IMR-90 (cell line): ENCODE measurements at regions not wholly inside any gene's neighbourhood (a gene's known extent, or its start where the extent isn't known, plus 50 kb on each side); places are given as distances from the start of the nearest gene placed in this dataset.

ENCODE experiments used
- ATAC-seq: fragments of 200-7000 bp; cut with Tn5 transposase; 2 replicates; pipeline ENCODE4 v1.9.1; 2020; ENCODE audit warnings: low read depth, mild to moderate bottlenecking, moderate library complexity
- BruUV-seq: library from RNA; stranded (reverse); fragments of 400-500 nt; replicated peaks from 2 replicates; lab custom pipeline; 2021; lab: Mats Ljungman, UMichigan
- CTCF ChIA-PET: fragments of 300-600 bp; formaldehyde crosslinking; extraction: SDS; loops from one replicate; lab custom pipeline; 2021; ENCODE audit warnings: antibody characterized with exemption; lab: Yijun Ruan, JAX
- POLR2A ChIA-PET: fragments of 300-600 bp; sonication (Branson Sonifier 250); formaldehyde crosslinking; loops from one replicate; lab custom pipeline; 2022; ENCODE audit warnings: antibody characterized with exemption; ENCODE audit not compliant: unreplicated experiment; lab: Charles Lee
- DNase-seq: peaks from one replicate; pipeline ENCODE4 v3.0.0; 2013
- H2AFZ ChIP-seq: replicated peaks from 2 replicates; pipeline ENCODE3; 2013; ENCODE audit warnings: low read length, mild to moderate bottlenecking; ENCODE audit not compliant: poor library complexity
- H2AK5ac ChIP-seq: 2 replicates; pipeline ENCODE4 v1.6.1; 2013; ENCODE audit warnings: low read depth, low read length, inconsistent platforms
- H2AK9ac ChIP-seq: replicated peaks from 2 replicates; pipeline ENCODE3; 2013; ENCODE audit warnings: mild to moderate bottlenecking, low read depth, low read length, moderate library complexity; ENCODE audit not compliant: poor library complexity
- H2BK120ac ChIP-seq: 2 replicates; pipeline ENCODE4 v1.6.1; 2013; ENCODE audit warnings: low read depth, low read length, inconsistent platforms
- H2BK15ac ChIP-seq: 3 replicates; pipeline ENCODE4 v1.6.1; 2013; ENCODE audit warnings: low read depth, low read length, inconsistent platforms
- H2BK20ac ChIP-seq: 2 replicates; pipeline ENCODE4 v1.6.1; 2013; ENCODE audit warnings: low read depth, mild to moderate bottlenecking, inconsistent platforms, low read length, moderate library complexity
- H2BK5ac ChIP-seq: 2 replicates; pipeline ENCODE4 v1.6.1; 2013; ENCODE audit warnings: mild to moderate bottlenecking, low read depth, low read length, inconsistent platforms; ENCODE audit not compliant: poor library complexity, severe bottlenecking
- H3K14ac ChIP-seq: replicated peaks from 2 replicates; pipeline ENCODE4 v1.6.1; 2013; ENCODE audit warnings: low read depth, low read length, inconsistent platforms
- H3K18ac ChIP-seq: 2 replicates; pipeline ENCODE4 v1.6.1; 2013; ENCODE audit warnings: low read depth, low read length, control low read depth
- H3K23ac ChIP-seq: 2 replicates; pipeline ENCODE4 v1.6.1; 2013; ENCODE audit warnings: low read depth, low read length, inconsistent platforms
- H3K27ac ChIP-seq: 2 replicates; pipeline ENCODE4 v1.5.1; 2013; ENCODE audit warnings: mild to moderate bottlenecking, control low read depth, low read length; ENCODE audit not compliant: insufficient read depth
- H3K27me3 ChIP-seq: 2 replicates; pipeline ENCODE4 v1.6.1; 2013; ENCODE audit warnings: low read length; ENCODE audit not compliant: control insufficient read depth, insufficient read depth
- H3K36me3 ChIP-seq: 2 replicates; pipeline ENCODE4 v1.6.1; 2013; ENCODE audit warnings: low read length, mixed read lengths; ENCODE audit not compliant: control insufficient read depth, insufficient read depth
- H3K4ac ChIP-seq: 2 replicates; pipeline ENCODE4 v1.6.1; 2013; ENCODE audit warnings: low read depth, low read length, inconsistent platforms
- H3K4me1 ChIP-seq: 2 replicates; pipeline ENCODE4 v1.6.1; 2013; ENCODE audit warnings: low read length, mixed read lengths; ENCODE audit not compliant: control insufficient read depth, insufficient read depth
- H3K4me2 ChIP-seq: 2 replicates; pipeline ENCODE4 v1.6.1; 2013; ENCODE audit warnings: low read depth, mild to moderate bottlenecking, control low read depth, low read length, moderate library complexity
- H3K4me3 ChIP-seq: 2 replicates; pipeline ENCODE4 v1.5.1; 2013; ENCODE audit warnings: low read depth, mild to moderate bottlenecking, control low read depth, low read length, moderate library complexity; ENCODE audit not compliant: insufficient read depth
- H3K56ac ChIP-seq: 2 replicates; pipeline ENCODE4 v1.6.1; 2013; ENCODE audit warnings: low read length, inconsistent platforms; ENCODE audit not compliant: insufficient read depth; ENCODE audit errors: extremely low read depth
- H3K79me1 ChIP-seq, 2 experiments: 2 replicates each; pipeline ENCODE4 v1.6.1; 2013; ENCODE audit warnings: low read length in 2 of 2, inconsistent platforms in 1 of 2, low read depth in 1 of 2
- H3K9ac ChIP-seq: 2 replicates; pipeline ENCODE4 v1.6.1; 2013; ENCODE audit warnings: low read depth, low read length, control low read depth
- H3K9me1 ChIP-seq: 2 replicates; pipeline ENCODE4 v1.6.1; 2013; ENCODE audit warnings: low read length, inconsistent platforms; ENCODE audit not compliant: insufficient read depth
- H3K9me3 ChIP-seq: 2 replicates; pipeline ENCODE4 v1.6.1; 2013; ENCODE audit warnings: low read length; ENCODE audit not compliant: control insufficient read depth, insufficient read depth
- H4K20me1 ChIP-seq: 2 replicates; pipeline ENCODE4 v1.6.1; 2013; ENCODE audit warnings: low read length, inconsistent platforms; ENCODE audit not compliant: insufficient read depth
- H4K5ac ChIP-seq: 2 replicates; pipeline ENCODE4 v1.6.1; 2013; ENCODE audit warnings: mild to moderate bottlenecking, low read depth, low read length, control low read depth
- H4K8ac ChIP-seq, 2 experiments: 2 replicates each; pipeline ENCODE4 v1.6.1; 2013; ENCODE audit warnings: low read depth in 2 of 2, low read length in 2 of 2, control low read depth in 1 of 2, inconsistent platforms in 1 of 2
- H4K91ac ChIP-seq: 2 replicates; pipeline ENCODE4 v1.6.1; 2013; ENCODE audit warnings: low read depth, low read length, inconsistent platforms; ENCODE audit not compliant: insufficient read depth
- BHLHE40 ChIP-seq: fragments of 150-350 bp; IDR thresholded peaks from 2 replicates; pipeline ENCODE4 v1.6.1; 2016; ENCODE audit warnings: mild to moderate bottlenecking, low read depth, low read length
- WGBS, 2 experiments: methylation state at CpG; one replicate each; pipeline versions ENCODE4 v1.1.5 to v1.1.7; 2013; ENCODE audit warnings: missing lambda C conversion rate in 2 of 2; ENCODE audit not compliant: insufficient read length in 1 of 2; ENCODE audit errors: extremely low coverage in 2 of 2; 5-methylcytosine and 5-hydroxymethylcytosine counted together
- dilution Hi-C: fragments of 300-500 bp; cut with HindIII; formaldehyde crosslinking; loops from one replicate; pipeline ENCODE4 v1.14.3; 2018; ENCODE audit warnings: low sequenced_read_pairs; ENCODE audit not compliant: unreplicated experiment
- in situ Hi-C: fragments of 300-500 bp; cut with MboI; formaldehyde crosslinking; loops from 3 replicates; pipeline ENCODE4 v1.14.3; 2019; ENCODE audit warnings: low sequenced_read_pairs, inconsistent platforms, mixed read lengths
- intact Hi-C: fragments of 100-400 bp; cut with micrococcal nuclease; formaldehyde crosslinking; loops from 2 replicates; pipeline ENCODE4 v1.10.0; 2022

DNA sequence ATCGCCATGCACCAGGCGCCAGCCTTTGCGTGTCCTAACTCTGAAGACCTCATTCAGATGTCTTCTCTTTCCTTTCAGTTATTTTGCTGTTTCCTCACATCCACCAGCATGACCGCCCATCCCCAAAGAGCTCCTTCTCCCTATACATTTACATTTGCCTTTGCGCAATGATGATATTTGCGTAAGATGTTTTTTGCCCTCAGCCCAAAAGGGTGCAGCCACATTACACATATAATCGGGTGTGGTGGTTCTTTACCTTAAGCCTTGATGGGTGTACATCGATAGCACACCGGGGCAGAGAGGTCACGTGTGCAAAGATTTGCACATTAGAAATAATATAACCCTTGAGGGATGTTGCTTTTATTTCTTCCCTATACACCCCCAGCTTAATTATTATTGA is 192.8 kb downstream of the HUNK start:
- no peaks in the 10 kb centered on the region for H3K4me1 ChIP-seq
- H3K56ac ChIP-seq = no peak overlapping the region
- no peak overlapping the region for H3K14ac ChIP-seq
- H2AK9ac ChIP-seq = no peak overlapping the region
- no peaks in the 10 kb centered on the region for H3K9me3 ChIP-seq
- no peak overlapping the region for H4K91ac ChIP-seq
- H3K18ac ChIP-seq = no peak overlapping the region
- no peak overlapping the region for H3K4me2 ChIP-seq
- no peak overlapping the region for H4K8ac ChIP-seq
- H3K4me3 ChIP-seq = no peak overlapping the region
- H3K9ac ChIP-seq = no peak overlapping the region
- in situ Hi-C loops = no loop called here
- H2BK20ac ChIP-seq = no peak overlapping the region
- H3K4ac ChIP-seq = no peak overlapping the region
- no peaks in the 10 kb centered on the region for H4K20me1 ChIP-seq
- no peak overlapping the region for H2BK15ac ChIP-seq
- no peaks in the 10 kb centered on the region for H3K36me3 ChIP-seq
- H3K9me1 ChIP-seq = no peaks in the 10 kb centered on the region
- WGBS, 2 experiments = 98% methylated on average over 4 of the region's 10 CpGs; no CpG with 5 or more reads in 1 of the 2 experiments
- H3K79me1 ChIP-seq = no peaks in the 10 kb centered on the region
- no TSS peak for BruUV-seq
- ATAC-seq (no peak), DNase-seq (no peak)
- dilution Hi-C loops = no loop called here
- H4K5ac ChIP-seq = no peak overlapping the region
- H3K23ac ChIP-seq = no peak overlapping the region
- no peak overlapping the region for H2BK120ac ChIP-seq
- H2AFZ ChIP-seq = no peak overlapping the region
- peaks cover 2% of the 10 kb centered on the region; the same call in 1 of the 2 replicates for H3K27me3 ChIP-seq
- H3K27ac ChIP-seq = no peak overlapping the region
- intact Hi-C loops = no loop called here
- H2AK5ac ChIP-seq = no peak overlapping the region
- POLR2A ChIA-PET = no interaction called here
- TF ChIP-seq BHLHE40 = no peak
- H2BK5ac ChIP-seq = no peak overlapping the region
- CTCF ChIA-PET = no interaction called here
